HepG2 (cell line): ENCODE measurements at regions not wholly inside any gene's neighbourhood (a gene's known extent, or its start where the extent isn't known, plus 50 kb on each side); places are given as distances from the start of the nearest gene placed in this dataset.

Experiments used
- ATAC-seq: fragments of 200-7000 bp; cut with Tn5 transposase; 3 replicates; pipeline ENCODE4 v1.9.1; 2020; ENCODE audit warnings: mild to moderate bottlenecking, moderate library complexity
- BruUV-seq: library from RNA; stranded (reverse); fragments of 400-500 nt; replicated peaks from 2 replicates; lab custom pipeline; 2021; lab: Mats Ljungman, UMichigan
- CTCF ChIA-PET: fragments of 300-600 bp; formaldehyde crosslinking; extraction: SDS; loops from one replicate; lab custom pipeline; 2021; ENCODE audit warnings: low total read pairs, inconsistent platforms, low intra/inter-chr PET ratio; lab: Yijun Ruan, JAX
- POLR2A ChIA-PET: fragments of 350-600 bp; sonication (Branson Sonifier 250); formaldehyde crosslinking; loops from one replicate; lab custom pipeline; 2020; ENCODE audit warnings: antibody characterized with exemption, inconsistent platforms; lab: Yijun Ruan, JAX
- DNase-seq: peaks from one replicate; pipeline ENCODE4 v3.0.0-alpha.2; 2015; ENCODE audit warnings: low spot score
- FAIRE-seq: peaks from 3 replicates; lab custom pipeline; 2011; peaks lifted over from hg19 to GRCh38; lab: Jason Lieb, UNC
- H2AFZ ChIP-seq: one replicate; pipeline ENCODE4 v1.6.1; 2011; ENCODE audit warnings: low read length, inconsistent platforms
- H3K27ac ChIP-seq: fragments of 300-600 bp; 3 replicates; pipeline ENCODE4 v1.8.0; 2011; ENCODE audit warnings: mixed run types, mild to moderate bottlenecking, mixed read lengths, low read length, inconsistent platforms; ENCODE audit not compliant: insufficient read depth; ENCODE audit errors: extremely low read length
- H3K27me3 ChIP-seq, 2 experiments: fragments of 200-600 bp in 1 of 2; 2 replicates in 1 of 2; 3 replicates in 1 of 2; pipeline versions ENCODE4 v1.6.0 to v1.8.0; 2011; ENCODE audit warnings: low read length in 2 of 2, mild to moderate bottlenecking in 2 of 2, moderate library complexity in 2 of 2, inconsistent platforms in 1 of 2; ENCODE audit not compliant: insufficient read depth in 2 of 2, control insufficient read depth in 1 of 2
- H3K36me3 ChIP-seq, 2 experiments: fragments of 200-600 bp in 1 of 2; replicated peaks in 1 of 2; 2 replicates in 1 of 2; 3 replicates in 1 of 2; pipeline versions ENCODE4 v1.5.1 to v1.8.0; 2011; ENCODE audit warnings: low read length in 2 of 2, inconsistent platforms in 1 of 2; ENCODE audit not compliant: insufficient read depth in 2 of 2, control insufficient read depth in 1 of 2
- H3K4me1 ChIP-seq: 2 replicates; pipeline ENCODE4 v1.5.1; 2012; ENCODE audit warnings: low read length, inconsistent platforms; ENCODE audit not compliant: insufficient read depth
- H3K4me2 ChIP-seq: 2 replicates; pipeline ENCODE4 v1.6.0; 2011; ENCODE audit warnings: low read depth, low read length, inconsistent platforms
- H3K4me3 ChIP-seq, 3 experiments: fragments of 200-600 bp in 1 of 3; sonication (generic), shearing (Covaris generic) in 1 of 3; replicated peaks in 1 of 3; 2 replicates each; pipeline ENCODE4 v1.5.1; 2011 to 2016; ENCODE audit warnings: low read length in 3 of 3, inconsistent platforms in 2 of 3, low read depth in 2 of 3, mild to moderate bottlenecking in 2 of 3, control low read depth in 1 of 3, mixed read lengths in 1 of 3; ENCODE audit not compliant: insufficient read depth in 1 of 3
- H3K79me2 ChIP-seq: one replicate; pipeline ENCODE4 v1.6.1; 2011; ENCODE audit warnings: low read length, inconsistent platforms; ENCODE audit not compliant: insufficient read depth
- H3K9ac ChIP-seq: 2 replicates; pipeline ENCODE4 v1.6.0; 2011; ENCODE audit warnings: mild to moderate bottlenecking, low read depth, low read length, inconsistent platforms; ENCODE audit not compliant: insufficient read depth
- H3K9me3 ChIP-seq: 2 replicates; pipeline ENCODE4 v1.5.1; 2012; ENCODE audit warnings: mild to moderate bottlenecking, low read length
- H4K20me1 ChIP-seq: 2 replicates; pipeline ENCODE4 v1.6.0; 2011; ENCODE audit warnings: inconsistent platforms, mild to moderate bottlenecking, low read length, moderate library complexity; ENCODE audit not compliant: insufficient read depth
- ARID3A ChIP-seq: IDR thresholded peaks from 2 replicates; pipeline ENCODE4 v1.6.1; 2012; ENCODE audit warnings: low read depth, low read length, improper control_type of control experiment
- ATF4 ChIP-seq, 2 experiments: fragments of 450-650 bp in 1 of 2; sonication (generic) in 1 of 2; formaldehyde crosslinking; IDR thresholded peaks; 2 replicates each; pipeline versions ENCODE4 v1.5.0 to v1.8.0; 2020 to 2022; ENCODE audit warnings: mild to moderate bottlenecking in 1 of 2, missing genetic modification reagents in 1 of 2
- HMGXB4 ChIP-seq, 2 experiments: sonication (generic) in 1 of 2; formaldehyde crosslinking in 1 of 2; IDR thresholded peaks; 2 replicates each; pipeline versions ENCODE4 v1.4.0 to v1.6.1; 2018 to 2020; ENCODE audit warnings: missing genetic modification reagents in 2 of 2, borderline replicate concordance in 1 of 2, low read depth in 1 of 2, mild to moderate bottlenecking in 1 of 2, missing biosample characterization in 1 of 2
- NFKB2 ChIP-seq: sonication (generic); formaldehyde crosslinking; IDR thresholded peaks from 2 replicates; pipeline ENCODE4 v1.4.0; 2020; ENCODE audit warnings: missing genetic modification reagents, borderline replicate concordance
- WGBS: methylation state at CpG from one replicate; pipeline ENCODE4 v1.1.6; 2017; ENCODE audit warnings: low lambda C conversion rate; 5-methylcytosine and 5-hydroxymethylcytosine counted together
- in situ Hi-C: cut with HindIII; loops from 2 replicates; pipeline ENCODE4 v1.10.0; 2017; ENCODE audit warnings: low pct_unique_long_range_greater_than_20kb; ENCODE audit not compliant: extremely low pct_ligation_motif_present
- intact Hi-C: fragments of 100-400 bp; cut with micrococcal nuclease; formaldehyde crosslinking; loops from one replicate; pipeline ENCODE4 v1.10.0; 2022; ENCODE audit not compliant: unreplicated experiment

- no peak for TF ChIP-seq ARID3A
- TF ChIP-seq, all 625 proteins: peak for 0
Observed at GRCh38 chr5:91232523-91232922, 150.6 kb downstream of the ARRDC3 start (continued).

- 11% methylated on average over 1 of the region's 1 CpG for WGBS
- Histone ChIP-seq H3K4me1 (peaks cover 1% of the 10 kb centered on the region; the same call in 1 of the 2 replicates), H3K4me3 (no peak overlapping the region), H3K4me2 (no peak overlapping the region), H3K9ac (no peak overlapping the region), H3K27me3 (no peaks in the 10 kb centered on the region), H3K27ac (no peak overlapping the region), H3K79me2 (no peaks in the 10 kb centered on the region), H3K36me3 (no peaks in the 10 kb centered on the region), H4K20me1 (no peaks in the 10 kb centered on the region), H2AFZ (no peak overlapping the region), H3K9me3 (no peaks in the 10 kb centered on the region)
- intact Hi-C loops (no loop called here), in situ Hi-C loops (no loop called here)
- ChIA-PET CTCF (no interaction called here), POLR2A (no interaction called here)
- TF ChIP-seq NFKB2 (CRISPR knock-in tag) (no peak), HMGXB4 (CRISPR knock-in tag; IDR thresholded peaks at IDR 0.05; ENCODE audit: borderline replicate concordance in 1 of 2, low read depth in 1 of 2) (no peak), ATF4 (CRISPR knock-in tag; IDR thresholded peaks at IDR 0.05) (peak in 1 of 2 experiments; percentile 44; a peak in 1 of 4 replicates)
- no TSS peak for BruUV-seq
- ATAC-seq (no peak), DNase-seq (no peak), FAIRE-seq (no peak)
Observed at GRCh38 chr5:91229031-91229727, 153.9 kb downstream of the ARRDC3 start.
